ENCODE measurements at regions not wholly inside any gene's neighbourhood (a gene's known extent, or its start where the extent isn't known, plus 50 kb on each side); places are given as distances from the start of the nearest gene placed in this dataset.

- no peaks in the 10 kb centered on the region for H3K27me3 ChIP-seq (ENCODE audit: low read depth, low read length)
- H3K36me3 ChIP-seq (ENCODE audit: control insufficient read depth in 1 of 2, insufficient read depth in 2 of 2, low read length in 2 of 2), result no peaks in the 10 kb centered on the region
- H3K4me1 ChIP-seq (ENCODE audit: control insufficient read depth in 1 of 2, insufficient read depth in 2 of 2, low read length in 2 of 2), result no peaks in the 10 kb centered on the region
- H3K4me3 ChIP-seq (ENCODE audit: low read depth in 1 of 2, low read length in 2 of 2), result no peak overlapping the region
- H3K27ac ChIP-seq (ENCODE audit: low read length), result no peak overlapping the region
- H3K9me3 ChIP-seq (ENCODE audit: control insufficient read depth in 1 of 2, low read length in 2 of 2), result no peaks in the 10 kb centered on the region
Observed at GRCh38 chr10:32112055-32112454, 55.8 kb upstream of the KIF5B start.

GRCh38 chr10:32111585-32111984 is 55.4 kb upstream of the KIF5B start:
- no peak overlapping the region for H3K27ac ChIP-seq (ENCODE audit: low read length)
- H3K9me3 ChIP-seq (ENCODE audit: control insufficient read depth in 1 of 2, low read length in 2 of 2), result no peaks in the 10 kb centered on the region
- no peaks in the 10 kb centered on the region for H3K4me1 ChIP-seq (ENCODE audit: control insufficient read depth in 1 of 2, insufficient read depth in 2 of 2, low read length in 2 of 2)
- H3K27me3 ChIP-seq (ENCODE audit: low read depth, low read length), result no peaks in the 10 kb centered on the region
- no peak overlapping the region for H3K4me3 ChIP-seq (ENCODE audit: low read depth in 1 of 2, low read length in 2 of 2)
- H3K36me3 ChIP-seq (ENCODE audit: control insufficient read depth in 1 of 2, insufficient read depth in 2 of 2, low read length in 2 of 2), result no peaks in the 10 kb centered on the region

GRCh38 chr10:32110790-32111189 is 54.6 kb upstream of the KIF5B start:
- Histone ChIP-seq H3K27ac (ENCODE audit: low read length) (no peak overlapping the region), H3K4me3 (ENCODE audit: low read depth in 1 of 2, low read length in 2 of 2) (no peak overlapping the region), H3K36me3 (ENCODE audit: control insufficient read depth in 1 of 2, insufficient read depth in 2 of 2, low read length in 2 of 2) (no peaks in the 10 kb centered on the region), H3K27me3 (ENCODE audit: low read depth, low read length) (no peaks in the 10 kb centered on the region), H3K4me1 (ENCODE audit: control insufficient read depth in 1 of 2, insufficient read depth in 2 of 2, low read length in 2 of 2) (no peaks in the 10 kb centered on the region), H3K9me3 (ENCODE audit: control insufficient read depth in 1 of 2, low read length in 2 of 2) (no peaks in the 10 kb centered on the region)

GRCh38 chr10:32109603-32110002 is 53.4 kb upstream of the KIF5B start:
- H3K9me3 ChIP-seq (ENCODE audit: control insufficient read depth in 1 of 2, low read length in 2 of 2), result no peaks in the 10 kb centered on the region
- no peaks in the 10 kb centered on the region for H3K27me3 ChIP-seq (ENCODE audit: low read depth, low read length)
- H3K4me1 ChIP-seq (ENCODE audit: control insufficient read depth in 1 of 2, insufficient read depth in 2 of 2, low read length in 2 of 2), result no peaks in the 10 kb centered on the region
- no peaks in the 10 kb centered on the region for H3K36me3 ChIP-seq (ENCODE audit: control insufficient read depth in 1 of 2, insufficient read depth in 2 of 2, low read length in 2 of 2)
- no peak overlapping the region for H3K27ac ChIP-seq (ENCODE audit: low read length)
- H3K4me3 ChIP-seq (ENCODE audit: low read depth in 1 of 2, low read length in 2 of 2), result no peak overlapping the region

Measured in muscle layer of duodenum (tissue), 2 donors.